NCI-H460 (cell line): ENCODE measurements at regions not wholly inside any gene's neighbourhood (a gene's known extent, or its start where the extent isn't known, plus 50 kb on each side); places are given as distances from the start of the nearest gene placed in this dataset.
A peak's percentile ranks its signal among the peaks of the same experiment; 100 is the strongest.

Experiments
- DNase-seq: peaks from one replicate; pipeline ENCODE4 v3.0.0-alpha.2; 2016; ENCODE audit warnings: low read depth; ENCODE audit errors: extremely low read depth

- no peak for DNase-seq
Observed at GRCh38 chr21:28547766-28548165, 444.9 kb downstream of the LTN1 start.

DNA sequence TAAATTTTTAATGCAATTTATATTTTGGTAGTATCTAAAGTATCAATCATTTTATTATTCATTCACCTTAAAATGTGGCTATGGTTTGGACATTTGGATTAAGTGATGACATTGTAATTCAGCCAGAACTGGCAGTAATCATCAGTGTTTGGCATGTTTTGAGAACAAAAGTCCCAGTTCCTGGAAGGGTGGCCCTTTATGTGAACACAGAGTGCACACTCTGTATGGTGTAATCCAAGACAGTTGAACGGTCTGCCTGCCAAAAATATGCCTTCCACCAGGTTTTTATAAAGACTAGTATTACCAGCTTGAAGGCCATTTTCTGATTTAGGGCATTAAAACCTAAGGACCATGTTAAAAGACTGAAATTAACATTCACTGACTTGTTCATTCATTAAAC, 448.7 kb downstream of the LTN1 start:
- DNase-seq, result no peak

DNA sequence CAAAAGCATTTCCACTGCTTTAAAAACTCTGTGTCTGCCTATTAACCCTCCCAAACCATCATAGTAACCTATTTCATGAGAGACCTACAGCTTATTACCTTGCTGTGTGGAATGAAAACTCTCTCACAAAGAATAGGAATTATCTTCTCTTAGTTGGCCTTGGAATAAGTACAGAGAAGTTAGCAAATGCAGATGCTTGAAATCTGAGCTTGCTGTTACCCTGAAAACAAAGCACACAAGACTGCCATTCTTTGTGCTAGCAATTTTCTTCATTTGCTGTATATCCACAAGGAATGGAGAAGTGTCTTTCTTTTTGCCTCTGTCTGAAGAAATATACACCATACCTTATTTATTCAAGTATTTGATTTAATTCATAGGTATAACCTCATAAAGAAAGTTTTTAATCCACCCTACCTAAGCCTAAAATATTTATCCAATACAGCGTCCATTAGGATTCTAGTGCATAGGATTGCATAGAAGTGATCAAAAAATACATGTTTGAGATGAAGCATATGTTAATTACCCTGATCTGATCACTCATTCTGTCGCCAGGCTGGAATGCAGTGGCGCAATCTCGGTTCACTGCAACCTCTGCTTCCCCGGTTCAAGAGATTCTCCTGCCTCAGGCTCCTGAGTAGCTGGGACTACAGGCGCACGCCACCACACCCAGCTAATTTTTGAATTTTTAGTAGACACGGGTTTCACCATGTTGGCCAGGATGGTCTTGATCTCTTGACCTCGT, 451.1 kb downstream of the LTN1 start:
- DNase-seq, result no peak

- DNase-seq, result no peak
Observed at GRCh38 chr21:28540514-28540913, 452.2 kb downstream of the LTN1 start.

DNA sequence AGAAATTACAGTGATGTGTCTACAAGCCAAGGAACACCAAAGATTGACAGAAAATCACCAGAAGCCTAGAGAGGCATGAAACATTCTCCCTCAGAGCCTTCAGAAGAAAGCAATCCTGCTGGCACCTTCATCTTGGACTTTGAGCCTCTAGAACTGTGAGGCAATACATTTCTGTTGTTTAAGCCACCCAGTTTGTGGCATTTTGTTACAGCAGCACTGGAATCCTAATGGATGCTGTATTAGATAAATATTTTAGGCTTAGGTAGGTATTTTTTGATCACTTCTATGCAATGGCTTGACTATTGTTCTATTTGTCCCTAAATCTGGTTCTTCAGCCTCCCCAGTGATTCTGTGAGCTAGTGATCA, 453.1 kb downstream of the LTN1 start:
- no peak for DNase-seq

- DNase-seq, result no peak
Observed at GRCh38 chr21:28538987-28539622, 453.6 kb downstream of the LTN1 start.

- DNase-seq, result no peak
Observed at GRCh38 chr21:28537371-28538079, 455.2 kb downstream of the LTN1 start.

GRCh38 chr21:28532446-28532845, 460.2 kb downstream of the LTN1 start:
- DNase-seq, result no peak

DNA sequence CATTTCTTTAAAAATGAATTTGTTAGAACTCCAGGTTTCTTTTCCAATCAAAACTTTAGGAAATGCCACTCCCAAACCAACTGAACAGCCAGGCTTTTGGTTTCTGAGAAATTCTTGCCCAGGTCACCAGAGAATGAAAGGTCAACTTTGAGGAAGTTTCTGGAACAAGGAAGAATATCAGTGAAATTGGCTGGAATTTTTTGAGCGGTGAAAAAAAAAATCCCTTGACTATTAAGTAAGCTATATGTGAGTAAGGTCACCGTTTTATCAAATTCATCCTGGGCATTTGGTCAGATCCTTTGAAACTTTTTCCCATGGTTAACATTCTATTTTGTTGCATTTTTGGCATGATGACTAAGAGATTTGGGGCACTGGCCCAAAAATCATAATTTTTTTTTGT, 469.3 kb downstream of the LTN1 start:
- no peak for DNase-seq

DNA sequence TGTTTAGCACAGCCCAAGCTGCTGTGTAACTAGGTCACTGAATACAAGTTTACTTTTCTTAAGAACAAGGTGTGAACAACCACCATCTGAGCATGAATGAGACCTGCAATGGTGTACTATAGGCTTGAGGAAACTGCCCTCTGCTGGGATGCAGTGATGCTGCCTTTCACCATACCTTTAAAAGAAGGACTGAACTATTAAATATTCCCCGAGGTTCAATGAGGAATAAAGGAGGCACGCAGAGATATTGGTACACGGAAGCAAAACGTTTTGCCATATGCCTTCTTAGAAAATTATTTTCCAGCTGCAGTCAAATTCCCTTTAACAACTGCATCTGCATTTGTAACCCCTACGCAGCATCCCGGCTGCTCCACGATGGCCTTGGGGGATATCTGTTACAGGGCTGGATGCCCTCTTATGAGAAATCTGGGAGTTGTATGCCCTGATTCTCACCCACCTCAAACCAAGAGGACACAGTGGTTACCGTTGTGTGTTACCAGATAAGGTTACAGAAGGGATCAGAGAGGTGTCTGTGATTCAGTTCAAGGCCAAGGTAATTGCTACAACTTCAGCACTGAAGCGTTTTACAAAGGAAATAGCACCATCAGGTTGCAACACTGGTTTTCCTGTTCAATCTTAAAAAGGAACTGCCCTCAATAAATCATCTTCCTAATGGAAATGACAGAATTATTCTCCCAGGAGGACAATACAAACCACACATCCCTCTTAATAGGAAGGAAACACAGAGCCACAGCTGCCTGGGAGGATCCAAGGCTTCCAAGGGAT, 470.5 kb downstream of the LTN1 start:
- no peak for DNase-seq

GRCh38 chr21:28518630-28519029, 474.0 kb downstream of the LTN1 start:
- no peak for DNase-seq

DNA sequence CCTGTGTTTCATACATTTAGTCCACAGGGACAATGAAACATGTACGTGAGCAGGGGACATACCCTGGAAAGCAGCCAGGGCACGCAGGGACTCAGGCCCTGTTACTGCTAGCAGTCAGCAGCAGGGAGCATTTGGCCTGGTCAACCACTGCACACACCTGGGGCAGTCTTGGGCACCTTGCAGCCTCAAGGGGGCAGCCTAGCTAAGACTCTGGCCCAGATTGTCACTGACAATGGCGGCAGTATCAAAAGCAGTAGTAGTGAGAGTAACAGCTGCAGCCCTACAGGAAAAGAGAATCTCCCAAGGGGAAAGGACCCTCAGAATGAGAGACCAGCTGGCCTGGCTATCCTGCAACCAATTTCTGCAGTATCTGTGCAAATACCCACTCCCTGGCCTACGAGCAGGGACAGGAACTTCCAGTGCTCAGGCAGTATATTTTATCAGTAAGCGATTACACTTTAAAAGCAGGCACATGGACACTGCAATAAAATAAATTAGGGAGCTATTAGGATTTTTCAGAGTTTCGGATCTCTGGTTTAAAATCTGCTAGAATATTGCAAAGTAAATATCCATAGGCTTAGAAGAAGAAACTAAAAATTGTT, 475.6 kb downstream of the LTN1 start:
- DNase-seq, result peak; percentile 52

DNA sequence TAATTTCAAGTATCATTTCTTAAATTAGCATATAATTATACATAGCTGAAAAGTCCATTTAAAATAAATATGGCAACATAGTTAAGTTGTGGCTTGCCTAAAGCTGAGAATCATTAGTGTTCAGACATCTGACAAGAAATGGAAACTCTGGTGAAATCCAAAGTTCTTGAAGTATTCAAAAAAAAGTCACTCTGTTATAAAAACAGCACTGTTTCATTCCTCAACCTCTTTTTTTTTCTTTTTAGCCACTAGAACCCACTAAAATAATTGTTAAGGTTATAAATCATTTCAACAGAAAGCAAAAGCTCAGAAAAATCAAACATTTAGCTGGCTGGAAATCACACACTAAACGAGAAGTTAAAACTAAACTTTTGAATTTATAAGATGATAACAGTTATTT, 476.7 kb downstream of the LTN1 start:
- no peak for DNase-seq

DNA sequence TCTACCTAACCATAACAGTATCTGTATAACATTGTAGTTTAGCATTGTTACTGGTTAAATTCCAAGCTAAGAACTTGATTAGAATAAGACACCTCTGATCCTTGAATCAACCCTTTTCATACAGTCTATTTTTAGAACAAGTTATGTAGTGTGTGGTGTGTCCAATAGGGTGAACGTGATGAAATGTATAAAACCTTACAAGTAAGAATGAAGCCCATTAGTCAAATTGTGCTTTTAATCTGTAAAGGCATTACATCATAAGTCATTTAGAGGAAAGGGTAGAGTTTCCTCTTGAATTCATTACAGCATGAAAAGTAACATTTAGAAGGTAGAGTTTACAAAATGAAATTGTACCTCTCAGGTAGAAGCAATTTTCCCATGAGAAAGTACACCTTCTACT, 479.2 kb downstream of the LTN1 start:
- no peak for DNase-seq

- no peak for DNase-seq
Observed at GRCh38 chr21:28509031-28509430, 483.6 kb downstream of the LTN1 start.

- DNase-seq, result no peak
Observed at GRCh38 chr21:28508126-28508525, 484.6 kb downstream of the LTN1 start.

DNA sequence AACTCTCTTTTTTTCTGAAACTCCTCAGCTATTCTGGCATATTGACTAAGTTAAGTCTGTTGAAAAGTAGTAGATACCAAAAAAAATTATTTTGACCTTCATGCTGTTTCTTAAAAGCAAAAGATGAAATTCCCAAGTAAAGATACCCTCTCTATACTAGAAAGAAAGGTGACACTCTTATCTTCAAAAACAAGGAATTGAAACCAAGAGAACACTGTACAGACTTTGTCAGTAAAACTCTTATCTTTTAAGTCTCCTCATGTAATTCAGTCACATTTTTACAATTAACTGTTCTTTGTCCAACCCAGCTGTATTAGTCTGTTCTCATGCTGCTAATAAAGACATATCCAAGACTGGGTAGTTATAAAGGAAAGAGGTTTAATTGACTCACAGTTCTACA, 496.2 kb downstream of the LTN1 start:
- no peak for DNase-seq

- DNase-seq, result no peak
Observed at GRCh38 chr21:28492127-28492526, 500.6 kb downstream of the LTN1 start.

GRCh38 chr21:28489821-28490350, 502.8 kb downstream of the LTN1 start:
- no peak for DNase-seq

- no peak for DNase-seq
Observed at GRCh38 chr21:28489162-28489561, 503.5 kb downstream of the LTN1 start.
